Neutrophil (primary cell): ENCODE measurements at regions not wholly inside any gene's neighbourhood (a gene's known extent, or its start where the extent isn't known, plus 50 kb on each side); places are given as distances from the start of the nearest gene placed in this dataset.

Source experiments
- H3K27ac ChIP-seq: fragments of 200-600 bp; sonication (generic); 2 replicates; pipeline ENCODE4 v1.5.1; 2016; ENCODE audit warnings: mild to moderate bottlenecking, moderate library complexity
- H3K27me3 ChIP-seq: fragments of 200-600 bp; sonication (generic); 2 replicates; pipeline ENCODE4 v1.6.0; 2016; ENCODE audit warnings: mild to moderate bottlenecking
- H3K36me3 ChIP-seq: fragments of 200-600 bp; sonication (generic); 2 replicates; pipeline ENCODE4 v1.5.1; 2017
- H3K4me1 ChIP-seq, 2 experiments: fragments of 200-600 bp in 1 of 2; sonication (generic) in 1 of 2; 1 replicate in 1 of 2; 2 replicates in 1 of 2; pipeline versions ENCODE4 v1.5.1 to v1.6.1; 2013 to 2016; ENCODE audit warnings: low read depth in 1 of 2, low read length in 1 of 2, mild to moderate bottlenecking in 1 of 2, moderate library complexity in 1 of 2; ENCODE audit not compliant: control insufficient read depth in 1 of 2, insufficient read depth in 1 of 2
- H3K4me3 ChIP-seq, 2 experiments: fragments of 200-600 bp in 1 of 2; sonication (generic) in 1 of 2; 1 replicate in 1 of 2; 2 replicates in 1 of 2; pipeline ENCODE4 v1.5.1; 2013 to 2016; ENCODE audit warnings: low read depth in 1 of 2, low read length in 1 of 2, mild to moderate bottlenecking in 1 of 2, moderate library complexity in 1 of 2
- H3K9me3 ChIP-seq: fragments of 200-600 bp; sonication (generic); 2 replicates; pipeline ENCODE4 v1.5.1; 2016
- CTCF ChIP-seq: fragments of 200-600 bp; sonication (generic); IDR thresholded peaks from 2 replicates; pipeline ENCODE4 v1.5.1; 2016; ENCODE audit warnings: antibody characterized with exemption

- Histone ChIP-seq H3K4me3 (no peak overlapping the region), H3K9me3 (no peaks in the 10 kb centered on the region), H3K27ac (no peak overlapping the region), H3K27me3 (no peaks in the 10 kb centered on the region), H3K4me1 (no peaks in the 10 kb centered on the region), H3K36me3 (no peaks in the 10 kb centered on the region)
- no peak for TF ChIP-seq CTCF
Measured at GRCh38 chr6:149220882-149221773, 96.4 kb upstream of the TAB2 start.

DNA sequence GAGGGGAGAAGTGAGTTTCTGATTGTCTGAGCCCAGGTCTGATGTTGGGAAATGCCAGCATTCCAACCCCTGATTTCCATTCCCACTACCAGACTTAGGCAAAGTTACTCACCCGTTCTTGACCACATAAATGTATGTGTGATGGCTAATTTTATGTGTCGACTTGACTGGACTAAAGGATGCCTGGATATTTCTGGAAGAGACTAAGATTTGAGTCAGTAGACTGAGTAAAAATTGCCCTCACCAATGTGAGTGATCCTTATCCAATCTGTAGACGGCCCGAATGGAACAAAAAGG is 95.8 kb upstream of the TAB2 start:
- Histone ChIP-seq H3K27ac (no peak overlapping the region), H3K27me3 (no peaks in the 10 kb centered on the region), H3K36me3 (no peaks in the 10 kb centered on the region), H3K9me3 (no peaks in the 10 kb centered on the region), H3K4me1 (no peaks in the 10 kb centered on the region), H3K4me3 (no peak overlapping the region)
- no peak for TF ChIP-seq CTCF

- Histone ChIP-seq H3K4me1 (no peaks in the 10 kb centered on the region), H3K4me3 (no peak overlapping the region), H3K9me3 (no peaks in the 10 kb centered on the region), H3K36me3 (no peaks in the 10 kb centered on the region), H3K27me3 (no peaks in the 10 kb centered on the region), H3K27ac (no peak overlapping the region)
- no peak for TF ChIP-seq CTCF
Measured at GRCh38 chr6:149223120-149223903, 94.2 kb upstream of the TAB2 start.

GRCh38 chr6:149223904-149224351 is 93.6 kb upstream of the TAB2 start:
- Histone ChIP-seq H3K4me1 (no peaks in the 10 kb centered on the region), H3K27me3 (no peaks in the 10 kb centered on the region)
- TF ChIP-seq CTCF, result no peak

DNA sequence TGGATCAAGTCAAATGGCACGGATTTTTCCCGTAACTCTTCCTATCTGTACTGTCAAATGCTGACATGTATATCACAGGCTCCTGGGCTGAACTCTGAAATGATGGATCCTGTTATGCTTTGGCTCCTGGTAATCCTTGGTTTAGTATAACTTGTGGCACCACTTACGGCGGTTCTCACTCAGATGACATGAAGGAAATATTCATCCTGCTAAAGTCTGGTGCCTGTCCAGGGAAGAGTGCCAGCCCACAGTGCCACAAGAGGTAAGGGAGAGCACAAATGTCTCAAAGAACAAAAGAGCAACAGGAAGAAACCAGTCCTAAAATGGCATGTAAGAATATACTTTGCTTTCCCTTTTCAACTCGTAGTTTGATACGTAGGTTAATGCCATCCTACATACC is 93.1 kb upstream of the TAB2 start:
- Histone ChIP-seq H3K4me1 (no peaks in the 10 kb centered on the region), H3K36me3 (no peaks in the 10 kb centered on the region), H3K9me3 (no peaks in the 10 kb centered on the region), H3K27me3 (no peaks in the 10 kb centered on the region), H3K27ac (no peak overlapping the region), H3K4me3 (no peak overlapping the region)
- no peak for TF ChIP-seq CTCF

More at GRCh38 chr6:149223904-149224351, 93.6 kb upstream of the TAB2 start:
- Histone ChIP-seq H3K4me3 (no peak overlapping the region), H3K27ac (no peak overlapping the region), H3K9me3 (no peaks in the 10 kb centered on the region), H3K36me3 (no peaks in the 10 kb centered on the region)
